HG02588 (cell line): ENCODE measurements at regions not wholly inside any gene's neighbourhood (a gene's known extent, or its start where the extent isn't known, plus 50 kb on each side); places are given as distances from the start of the nearest gene placed in this dataset.

Experiments used
- ATAC-seq: cut with Tn5 transposase; IDR thresholded peaks from one replicate; pipeline ENCODE4 v1.9.1; 2021; ENCODE audit warnings: mild to moderate bottlenecking, moderate library complexity; ENCODE audit not compliant: unreplicated experiment

DNA sequence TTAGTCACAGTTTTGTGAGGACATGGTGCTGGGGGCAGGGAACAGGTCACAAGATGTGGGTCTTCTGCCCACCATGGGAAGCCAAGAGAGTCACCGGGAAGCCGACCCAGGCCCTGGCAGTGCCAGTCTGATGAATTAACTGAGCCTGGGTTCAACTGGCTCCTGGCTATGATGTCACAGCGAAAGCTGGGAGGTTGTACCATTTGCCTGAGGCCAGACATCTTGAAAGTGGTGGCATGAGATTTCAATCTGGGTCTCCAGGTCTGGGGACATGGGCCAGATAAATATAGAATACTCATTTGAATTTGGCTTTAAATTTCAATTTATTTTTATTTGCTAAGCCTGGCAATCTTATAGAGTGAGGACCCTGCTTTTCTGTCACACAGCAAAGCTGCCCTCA lies 280.9 kb downstream of the NSG2 start:
- no peak for ATAC-seq

DNA sequence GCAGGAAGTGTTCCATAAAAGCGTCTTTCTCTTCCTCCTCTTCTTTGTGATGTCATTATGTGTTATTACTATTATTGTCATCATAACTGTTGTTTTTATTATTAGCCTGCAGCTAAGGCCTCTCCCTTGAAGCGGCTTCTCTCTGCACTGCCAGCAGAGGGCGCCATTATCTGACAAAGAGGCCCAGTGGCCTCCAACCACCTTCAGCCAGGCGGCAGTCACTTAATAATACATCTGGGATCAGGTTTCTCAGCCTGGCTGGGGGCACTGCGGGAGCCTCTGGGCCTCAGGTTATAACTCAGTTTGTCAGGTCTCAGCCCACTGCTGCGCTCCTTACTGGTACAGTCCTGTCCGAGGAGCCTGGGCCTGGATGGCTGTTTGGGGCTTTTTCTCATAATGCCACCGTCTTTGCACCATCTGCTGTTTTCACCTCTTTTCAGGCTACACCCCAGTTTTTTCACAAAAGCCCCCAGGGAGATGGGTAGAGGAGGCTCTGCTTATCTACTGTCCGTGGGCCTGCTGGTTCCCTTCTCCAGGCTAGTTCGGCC lies 281.9 kb downstream of the NSG2 start:
- ATAC-seq: no peak

DNA sequence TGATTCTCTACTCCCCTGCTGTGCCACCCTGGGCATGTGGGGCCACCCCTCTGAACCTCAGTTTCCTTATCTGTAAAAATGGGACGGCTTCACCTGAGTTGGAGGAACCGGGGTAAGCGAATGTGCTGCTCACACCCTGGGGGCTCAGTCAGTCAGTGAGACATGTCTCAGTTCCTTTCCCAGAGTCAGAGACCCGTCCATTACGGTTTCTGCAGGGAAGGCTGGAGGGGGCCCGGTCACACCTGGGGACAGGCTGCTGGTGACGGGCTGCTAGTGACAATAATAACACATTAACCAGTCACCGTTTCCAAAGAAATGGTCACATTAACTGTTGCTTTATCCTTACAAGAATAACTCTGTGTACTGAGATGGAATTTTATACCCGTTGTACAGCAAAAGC lies 282.4 kb downstream of the NSG2 start:
- ATAC-seq: no peak

DNA sequence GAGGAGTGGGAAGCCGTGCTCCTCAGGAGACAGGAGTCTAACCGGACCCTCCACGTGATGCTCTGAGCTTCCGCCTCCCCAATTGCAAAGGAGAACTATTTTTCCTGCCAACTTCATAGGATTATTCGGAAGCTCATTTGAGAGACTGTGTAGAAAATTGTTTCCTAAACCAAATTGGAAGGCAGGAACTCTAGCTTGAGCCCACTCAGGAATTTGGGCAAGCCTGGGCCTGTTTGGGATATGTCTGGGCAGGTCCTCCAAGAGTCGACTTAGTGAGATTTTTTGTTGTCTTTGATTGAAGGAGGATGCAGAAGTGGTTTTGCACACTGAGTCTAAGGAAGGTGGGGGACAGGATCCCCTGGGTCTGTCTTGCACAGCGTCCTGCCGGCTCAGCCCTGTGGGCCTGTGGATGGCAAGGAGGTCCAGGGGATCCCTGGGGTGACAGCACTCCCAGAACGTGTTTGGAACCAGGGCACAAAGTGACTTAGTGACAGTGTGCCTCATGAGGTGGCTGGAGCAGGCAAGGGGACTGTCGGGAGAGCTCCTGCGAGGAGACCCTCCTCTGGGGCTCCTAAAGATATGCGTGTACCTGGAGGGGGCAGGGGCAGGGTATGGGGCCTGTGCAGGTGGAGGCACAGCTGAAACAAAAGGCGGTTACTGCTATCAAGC lies 283.3 kb downstream of the NSG2 start:
- no peak for ATAC-seq

DNA sequence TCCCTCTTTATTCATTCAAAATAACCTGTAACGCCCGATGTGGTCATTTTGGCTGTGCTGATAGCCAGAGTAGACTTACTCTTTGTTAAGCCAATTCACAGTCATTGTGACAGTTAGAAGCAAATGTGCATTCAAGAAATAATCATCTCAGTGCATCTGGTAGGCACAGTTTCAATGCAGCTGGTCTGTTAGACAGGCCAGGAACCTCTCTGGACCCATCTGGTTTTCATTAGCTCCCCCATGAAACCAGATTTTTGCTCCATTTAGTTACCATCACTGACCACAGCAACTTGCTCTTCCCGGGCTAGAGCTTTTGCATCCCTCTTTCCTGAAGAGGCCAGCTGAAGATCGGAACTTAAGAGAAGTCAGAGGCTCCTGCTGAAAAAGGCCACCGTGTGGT lies 284.2 kb downstream of the NSG2 start:
- ATAC-seq: no peak

DNA sequence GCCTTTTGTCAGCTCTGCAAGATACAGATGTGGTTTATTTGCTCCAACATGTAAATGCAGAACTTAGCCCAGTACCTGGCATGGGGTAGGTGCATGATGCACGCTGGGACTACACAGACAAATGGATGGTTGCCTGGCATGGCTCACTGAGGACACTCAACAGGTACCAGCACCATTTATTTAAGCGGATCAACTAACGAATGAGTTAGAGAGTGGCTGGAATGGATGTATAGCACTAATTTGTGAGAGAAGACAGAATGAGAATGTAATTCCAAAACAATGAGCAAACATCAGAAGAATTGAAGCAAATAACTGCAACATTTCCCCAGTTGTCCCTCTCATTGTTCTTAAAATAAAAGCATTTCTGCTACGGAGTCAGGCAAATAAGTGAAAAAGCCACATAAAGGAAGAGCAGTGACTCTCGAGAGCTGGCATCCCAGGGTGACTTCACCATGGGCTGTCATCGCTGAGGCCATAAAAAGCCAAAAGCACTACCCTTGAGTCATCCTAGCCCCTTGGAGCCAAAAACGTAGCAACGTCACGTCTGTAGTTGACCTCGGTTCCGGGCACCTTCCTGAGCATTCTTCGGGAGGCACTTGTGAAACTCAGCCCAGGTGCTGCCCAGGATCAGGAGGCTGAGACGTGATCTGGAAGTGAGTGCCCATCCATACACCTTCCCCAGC lies 290.3 kb downstream of the NSG2 start:
- no peak for ATAC-seq

DNA sequence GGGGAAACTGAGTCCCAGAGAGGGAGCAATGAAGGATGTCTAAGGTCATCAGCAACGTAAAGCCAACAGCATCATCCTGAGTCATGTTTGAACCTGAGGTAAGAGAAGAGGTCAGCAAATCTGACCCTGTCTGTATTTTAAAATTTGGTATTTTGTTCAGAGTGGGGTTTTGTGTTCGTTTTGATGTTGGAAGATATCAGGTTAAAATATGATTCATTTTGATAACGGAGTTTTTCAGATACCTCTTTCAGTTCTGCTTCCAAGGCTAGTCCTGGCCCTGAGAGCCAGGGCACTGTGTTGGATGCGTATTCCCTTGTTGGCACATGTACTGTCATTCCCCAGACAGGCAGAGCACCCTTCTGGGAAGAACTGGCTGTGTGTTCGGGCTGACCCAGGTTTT lies 291.0 kb downstream of the NSG2 start:
- ATAC-seq: no peak

DNA sequence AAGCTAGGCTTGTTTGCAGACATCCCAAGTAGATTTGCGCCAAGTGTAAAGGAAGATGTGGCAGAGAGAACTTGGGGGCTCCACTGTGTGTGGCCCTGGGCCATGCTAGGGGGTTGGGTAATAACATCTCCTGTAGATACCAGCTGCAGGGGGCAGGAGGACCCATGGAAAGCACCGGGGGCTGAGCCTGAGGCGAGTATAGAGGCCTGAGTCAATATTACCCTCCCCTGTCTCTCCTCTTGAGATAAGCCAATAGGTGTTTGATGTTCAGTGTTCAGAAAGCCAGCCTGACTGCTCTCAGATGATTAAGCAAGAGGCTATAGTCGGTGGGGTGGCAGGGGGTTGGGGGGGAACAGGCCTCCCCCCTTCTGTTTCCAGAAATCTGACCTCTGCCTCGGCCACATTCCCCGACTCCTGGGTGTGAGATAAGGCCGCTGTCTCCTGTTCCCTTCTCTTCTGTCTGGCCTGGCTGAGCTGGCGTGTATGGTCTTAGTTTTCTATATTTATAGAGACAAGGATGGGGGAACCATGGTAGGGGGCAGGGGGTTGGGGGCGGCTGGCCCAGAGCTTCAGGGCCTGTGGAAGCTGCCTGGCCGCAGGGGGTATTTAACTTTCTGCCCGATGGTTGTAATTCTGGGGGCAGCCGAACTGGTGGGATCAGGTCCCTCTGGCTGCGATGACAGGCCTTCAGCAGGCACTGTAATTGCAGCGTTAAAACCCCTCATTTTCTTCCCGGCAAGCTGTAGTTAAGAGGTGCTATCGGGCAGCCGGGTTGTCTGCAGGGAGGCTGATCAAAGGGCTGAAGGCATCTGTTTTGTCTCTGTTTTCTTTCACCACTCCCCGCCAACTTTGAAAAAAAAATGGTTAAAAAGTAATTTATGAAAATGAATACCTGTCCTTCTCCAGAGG lies 292.0 kb downstream of the NSG2 start:
- no peak for ATAC-seq

DNA sequence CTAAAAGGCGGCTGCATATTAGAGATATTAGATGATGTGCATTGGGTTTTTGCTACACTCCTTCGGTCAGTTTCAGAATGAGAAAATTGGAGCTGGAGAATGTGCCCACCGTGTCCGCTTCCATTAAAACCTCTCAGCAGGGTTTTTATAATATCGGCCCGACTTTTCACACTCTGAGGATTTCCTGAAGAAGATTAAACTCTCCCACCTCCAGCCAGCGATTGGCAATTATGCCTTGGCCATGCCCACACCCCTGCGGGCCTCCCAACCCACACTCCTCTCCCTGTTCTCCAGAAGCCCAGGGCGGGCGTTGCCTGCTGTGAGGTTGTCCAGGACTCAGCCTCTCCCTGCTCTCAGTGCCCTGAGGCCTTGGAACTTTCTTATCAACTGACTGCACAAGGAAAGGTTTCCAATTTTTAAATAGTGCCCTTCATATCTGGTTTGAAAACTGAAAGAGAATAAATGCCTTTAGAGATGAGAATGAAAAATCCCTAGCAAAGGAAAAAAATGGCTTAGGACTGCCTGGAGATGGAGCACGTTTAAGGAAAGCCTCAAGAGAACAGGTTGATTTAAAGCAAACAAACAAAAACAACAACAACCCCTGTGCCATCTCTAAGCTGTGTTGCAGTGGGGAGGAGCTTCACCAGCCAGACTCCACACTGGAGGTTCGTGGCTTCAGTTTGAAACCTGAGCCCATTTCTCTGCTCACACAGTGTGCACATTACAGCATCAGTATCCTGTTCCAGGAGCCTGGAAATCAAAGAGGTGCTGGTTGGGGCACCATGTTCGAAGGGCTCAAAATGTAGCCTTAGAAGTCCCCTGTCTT lies 292.9 kb downstream of the NSG2 start:
- no peak for ATAC-seq

DNA sequence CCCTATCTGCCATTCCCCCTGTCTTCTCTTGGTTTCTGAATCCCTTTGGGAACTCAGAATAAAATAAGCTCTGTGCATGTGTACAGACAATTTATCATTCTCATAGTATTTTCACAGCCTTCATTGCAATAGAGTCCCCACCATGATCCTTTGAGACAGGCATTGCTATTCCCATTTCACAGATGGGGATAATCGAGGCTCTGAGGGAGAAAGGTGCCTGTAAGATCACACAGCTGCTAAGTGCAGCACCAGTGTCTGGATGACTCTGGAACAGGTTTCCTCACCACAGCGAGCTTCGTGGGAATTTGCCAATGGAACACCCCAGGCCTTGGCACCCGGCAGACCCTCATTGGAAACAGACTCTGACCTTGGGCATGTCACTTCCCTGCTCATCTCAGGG lies 293.6 kb downstream of the NSG2 start:
- no peak for ATAC-seq

DNA sequence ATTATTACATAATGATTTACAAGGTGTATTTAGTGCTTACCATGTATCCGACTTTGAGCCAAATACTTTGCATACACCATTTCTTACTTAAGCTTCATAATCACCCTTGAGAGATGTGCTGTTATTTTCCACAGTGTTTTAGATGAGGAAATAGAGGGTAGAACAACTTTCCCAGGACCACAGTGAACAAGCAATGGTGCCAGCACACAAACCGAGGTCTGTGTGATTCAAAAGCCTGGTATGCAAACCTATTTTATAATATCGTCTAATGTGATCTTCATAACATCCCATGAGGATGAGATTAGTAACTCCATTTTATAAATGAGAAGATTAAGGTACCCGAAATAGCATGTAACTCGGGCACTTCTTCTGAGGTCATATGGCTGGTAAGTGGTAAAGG lies 294.7 kb downstream of the NSG2 start:
- ATAC-seq: no peak

DNA sequence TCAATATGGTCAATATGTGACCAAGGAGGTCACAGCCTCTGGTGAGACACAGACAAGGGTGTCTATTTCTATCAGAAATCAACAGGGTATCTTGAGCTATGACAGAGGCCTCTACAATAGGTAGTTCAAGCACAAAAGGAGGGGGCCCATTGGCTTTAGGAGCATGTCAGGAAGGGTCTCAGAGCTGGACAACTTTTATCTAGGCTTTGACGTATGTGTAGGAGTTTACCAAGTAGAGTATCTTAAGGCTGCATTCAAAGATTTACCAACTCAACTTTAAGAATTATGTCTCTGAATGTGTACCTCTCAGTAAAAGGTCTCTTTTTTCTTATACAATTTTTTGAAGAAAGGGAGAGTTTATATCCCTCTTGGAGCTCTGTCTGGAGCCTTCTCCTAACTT lies 297.2 kb downstream of the NSG2 start:
- ATAC-seq: no peak

DNA sequence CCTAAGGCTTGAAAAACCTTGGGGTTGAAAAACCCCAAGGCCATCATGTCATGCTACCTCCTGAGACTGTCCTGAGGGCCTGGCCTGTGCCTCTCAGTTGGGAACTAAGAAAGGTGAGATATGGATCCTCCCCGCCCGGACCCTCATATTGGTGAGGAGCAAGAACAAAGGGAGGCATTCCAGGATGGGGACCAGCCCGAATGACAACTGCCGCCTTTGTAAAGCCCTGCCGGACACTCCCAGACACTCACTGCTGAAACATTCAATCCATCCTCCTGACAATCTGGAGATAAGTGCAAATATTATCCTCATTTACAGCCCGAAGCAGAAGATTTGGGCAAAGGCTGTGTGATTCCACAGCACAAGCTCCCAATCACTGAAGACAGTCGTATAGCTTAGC lies 298.3 kb downstream of the NSG2 start:
- ATAC-seq: no peak

DNA sequence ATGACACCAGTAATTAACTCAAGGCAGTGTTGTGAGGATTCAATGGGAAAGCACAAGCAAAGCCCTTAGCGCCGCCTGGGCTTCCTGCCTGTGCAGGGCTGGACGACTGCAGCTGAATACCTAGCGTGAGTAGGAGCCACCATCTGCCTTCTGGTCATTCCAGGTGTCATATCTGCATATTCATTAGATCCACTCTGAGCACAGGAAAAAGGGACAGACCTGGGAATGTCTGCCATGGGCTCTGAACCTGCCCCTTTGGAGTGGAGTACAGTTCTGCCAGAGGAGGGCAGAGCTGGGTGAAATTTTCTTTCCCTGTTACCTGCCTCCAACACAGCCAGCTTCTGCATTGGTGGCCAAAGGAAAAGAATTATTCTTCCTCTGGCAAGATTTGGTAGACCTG lies 298.8 kb downstream of the NSG2 start:
- ATAC-seq: no peak

DNA sequence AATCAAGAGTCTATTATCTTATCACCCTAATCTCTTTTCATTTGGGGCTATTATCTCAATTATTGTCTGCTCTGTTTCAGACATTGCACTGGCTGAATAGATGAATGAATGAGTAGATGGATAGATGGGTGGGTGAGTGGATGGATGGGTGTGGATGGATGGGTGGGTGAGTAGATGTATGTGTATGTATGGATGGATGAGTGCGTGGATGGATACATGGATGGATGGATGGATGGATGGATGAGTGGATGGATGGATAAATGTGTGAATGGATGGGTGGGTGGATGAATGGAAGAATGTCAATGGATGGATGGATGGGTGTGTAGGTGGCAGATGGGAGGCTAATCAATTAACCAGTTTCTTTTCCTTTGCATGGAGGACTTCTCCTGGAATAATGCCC lies 301.7 kb downstream of the NSG2 start:
- no peak for ATAC-seq

DNA sequence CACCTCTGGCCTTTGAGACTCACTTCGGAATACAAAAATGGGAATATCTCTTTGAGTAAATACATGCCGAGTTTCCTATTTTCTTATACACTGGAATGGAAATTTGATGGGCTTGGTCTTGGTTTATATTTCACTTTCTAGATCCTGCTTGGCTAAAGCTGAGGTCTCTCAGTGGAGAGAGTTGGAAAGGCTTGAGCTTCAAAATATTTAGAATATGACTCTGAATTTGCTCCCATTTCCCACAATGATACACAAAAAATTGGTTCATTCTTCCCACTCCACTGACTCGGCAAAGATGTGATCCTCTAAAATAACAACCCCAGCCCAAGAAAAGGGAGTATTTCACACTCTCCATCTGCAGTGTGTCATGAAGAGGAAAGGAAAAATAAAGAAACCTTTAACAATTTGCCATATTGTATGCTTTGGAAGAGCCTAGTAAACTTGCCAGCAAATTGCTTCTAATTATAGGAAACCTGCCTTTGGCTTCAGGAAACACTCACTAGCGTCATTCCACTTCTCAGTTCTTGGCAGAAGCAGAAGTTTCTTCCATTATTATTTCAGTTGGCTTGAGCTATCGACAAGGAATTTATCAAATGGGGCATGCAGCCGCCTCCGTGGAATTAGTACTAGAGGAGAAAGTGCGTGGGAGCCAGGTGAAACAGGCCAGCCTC lies 302.9 kb downstream of the NSG2 start:
- ATAC-seq: no peak

DNA sequence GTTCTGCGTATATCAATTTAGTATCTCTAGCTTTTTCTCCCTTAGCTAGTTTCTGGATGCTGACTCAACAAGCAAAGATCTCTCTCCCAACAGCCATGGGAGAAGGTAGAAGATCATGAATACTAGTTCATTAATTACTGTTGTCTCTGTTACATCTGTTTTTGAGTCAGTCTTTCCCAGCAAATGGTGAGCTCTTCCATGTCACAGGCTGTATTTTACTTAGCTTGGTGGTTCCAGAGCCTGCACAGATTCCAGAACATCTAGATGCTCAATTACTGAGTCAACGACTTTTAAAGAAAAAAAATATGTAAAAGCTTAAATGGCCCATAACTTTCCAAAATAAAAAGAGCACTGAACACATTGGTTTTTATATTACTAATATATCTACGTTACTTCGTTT lies 307.2 kb downstream of the NSG2 start:
- no peak for ATAC-seq

DNA sequence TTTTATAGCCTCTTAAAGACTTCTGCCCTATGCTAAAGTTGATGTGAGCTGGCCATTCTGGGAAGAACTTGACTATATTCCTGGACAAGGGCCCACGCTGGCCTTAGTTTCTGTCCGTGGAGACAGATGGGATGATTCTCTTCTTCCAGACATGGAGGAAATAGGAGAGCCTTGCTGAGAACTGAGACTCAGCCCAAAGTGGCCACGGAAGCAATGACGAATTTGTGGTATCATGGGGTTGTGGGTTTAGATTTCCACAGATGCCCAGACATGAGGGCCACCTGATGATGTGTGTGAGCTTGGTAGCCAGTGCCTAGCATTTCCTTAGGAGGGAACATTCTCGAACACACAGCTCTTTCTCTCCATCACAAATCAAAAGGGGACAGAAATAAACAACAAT lies 309.1 kb downstream of the NSG2 start:
- ATAC-seq: no peak

DNA sequence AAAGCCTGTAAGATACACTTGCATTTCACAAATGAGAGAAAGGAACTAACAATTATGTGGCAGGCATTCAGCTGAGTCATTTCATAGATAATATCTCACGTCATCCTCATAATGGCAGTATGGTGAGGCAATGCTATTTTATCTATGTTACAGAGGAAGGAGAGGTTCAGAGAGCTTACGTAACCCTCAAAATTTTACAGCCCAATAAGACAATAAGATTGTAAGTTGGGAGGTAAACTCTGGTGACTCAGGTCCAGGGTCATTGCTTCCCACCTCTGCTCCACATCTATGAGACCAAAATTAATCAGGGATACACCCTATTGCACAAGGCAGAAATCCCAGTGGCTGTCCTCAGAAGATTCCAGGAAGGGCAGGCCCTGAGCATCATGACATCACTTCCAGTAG lies 309.7 kb downstream of the NSG2 start:
- ATAC-seq: no peak

DNA sequence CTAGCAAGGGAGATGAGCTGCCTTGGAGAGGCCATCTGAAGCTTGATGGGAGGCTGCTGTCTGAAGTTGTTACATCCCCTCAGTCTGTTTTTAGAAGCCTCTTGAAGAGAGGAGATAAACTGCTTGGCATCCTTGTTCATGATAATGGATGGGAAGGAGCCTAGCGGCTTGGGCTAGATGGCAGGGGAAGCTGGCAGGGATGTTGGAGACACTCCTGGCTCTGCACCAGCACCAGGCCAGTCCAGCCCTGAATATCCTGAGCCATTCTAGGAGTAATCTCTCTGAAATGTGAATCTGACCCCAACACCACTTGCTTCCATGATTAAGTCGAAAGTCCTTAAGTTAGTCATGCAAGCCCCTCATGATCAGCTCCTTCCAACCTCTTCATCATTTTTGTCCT lies 310.5 kb downstream of the NSG2 start:
- ATAC-seq: no peak
